ENCODE measurements at regions not wholly inside any gene's neighbourhood (a gene's known extent, or its start where the extent isn't known, plus 50 kb on each side); places are given as distances from the start of the nearest gene placed in this dataset.

- no peak for DNase-seq (ENCODE audit: low spot score)
Observed at GRCh38 chr4:128527946-128528576, 240.4 kb upstream of the PGRMC2 start.

GRCh38 chr4:128527351-128527750 lies 239.7 kb upstream of the PGRMC2 start:
- DNase-seq (ENCODE audit: low spot score) = no peak

DNA sequence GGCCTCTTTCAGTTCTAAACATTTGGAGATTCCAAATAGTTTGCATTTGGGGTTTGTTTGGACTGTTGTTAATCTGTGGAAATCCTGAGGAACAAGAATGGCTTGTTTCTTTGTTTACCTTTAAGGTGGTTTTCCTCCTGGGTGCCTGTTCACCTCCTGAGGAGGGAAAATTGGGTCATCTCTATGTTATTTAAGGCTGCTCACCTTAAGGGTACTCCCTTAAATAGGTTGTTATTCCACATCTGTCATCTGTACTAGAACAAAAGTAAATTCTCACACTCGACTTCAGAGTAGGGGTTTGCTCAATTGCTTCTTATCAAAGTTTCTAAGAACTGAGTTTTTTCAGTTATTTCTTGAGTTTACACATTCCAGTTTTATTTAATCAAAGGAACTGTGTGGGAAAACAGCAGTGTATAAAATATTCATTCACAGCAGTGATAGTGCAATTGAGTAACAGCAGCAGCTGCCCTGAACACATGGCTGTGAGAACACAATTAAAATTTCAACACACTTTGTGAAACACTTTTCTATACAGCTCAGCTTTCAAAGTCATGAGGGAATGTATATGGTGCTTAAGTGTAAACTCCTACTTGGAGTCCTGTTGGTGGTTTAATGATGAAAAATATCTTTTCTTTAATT lies 238.5 kb upstream of the PGRMC2 start:
- DNase-seq (ENCODE audit: low spot score) = no peak

GRCh38 chr4:128525387-128525786 lies 237.8 kb upstream of the PGRMC2 start:
- DNase-seq (ENCODE audit: low spot score) = no peak

- peak; percentile 37 for DNase-seq (ENCODE audit: low spot score)
Observed at GRCh38 chr4:128524311-128524710, 236.7 kb upstream of the PGRMC2 start.

GRCh38 chr4:128521648-128522111 lies 234.1 kb upstream of the PGRMC2 start:
- DNase-seq (ENCODE audit: low spot score) = no peak

DNA sequence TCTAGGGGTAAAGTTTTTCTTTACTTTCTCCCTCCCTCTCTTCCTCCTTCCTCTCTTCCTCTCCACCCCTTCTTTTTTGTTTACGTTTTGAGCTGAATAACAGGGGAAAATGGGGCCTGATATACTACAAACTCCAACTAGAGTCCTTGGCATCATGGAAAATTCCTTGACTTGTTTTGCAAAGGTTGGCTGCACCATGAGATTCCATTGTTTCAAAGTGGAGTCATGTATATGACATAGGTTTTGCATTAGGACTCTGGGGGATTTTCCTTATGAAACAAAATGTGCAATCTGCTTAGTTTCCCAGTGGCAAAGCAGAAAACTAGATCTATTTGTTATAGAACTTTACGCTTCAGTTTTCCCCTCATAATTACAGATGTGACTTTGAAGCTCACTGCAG lies 233.5 kb upstream of the PGRMC2 start:
- DNase-seq (ENCODE audit: low spot score) = no peak

- no peak for DNase-seq (ENCODE audit: low spot score)
Observed at GRCh38 chr4:128519163-128519830, 231.7 kb upstream of the PGRMC2 start.

DNA sequence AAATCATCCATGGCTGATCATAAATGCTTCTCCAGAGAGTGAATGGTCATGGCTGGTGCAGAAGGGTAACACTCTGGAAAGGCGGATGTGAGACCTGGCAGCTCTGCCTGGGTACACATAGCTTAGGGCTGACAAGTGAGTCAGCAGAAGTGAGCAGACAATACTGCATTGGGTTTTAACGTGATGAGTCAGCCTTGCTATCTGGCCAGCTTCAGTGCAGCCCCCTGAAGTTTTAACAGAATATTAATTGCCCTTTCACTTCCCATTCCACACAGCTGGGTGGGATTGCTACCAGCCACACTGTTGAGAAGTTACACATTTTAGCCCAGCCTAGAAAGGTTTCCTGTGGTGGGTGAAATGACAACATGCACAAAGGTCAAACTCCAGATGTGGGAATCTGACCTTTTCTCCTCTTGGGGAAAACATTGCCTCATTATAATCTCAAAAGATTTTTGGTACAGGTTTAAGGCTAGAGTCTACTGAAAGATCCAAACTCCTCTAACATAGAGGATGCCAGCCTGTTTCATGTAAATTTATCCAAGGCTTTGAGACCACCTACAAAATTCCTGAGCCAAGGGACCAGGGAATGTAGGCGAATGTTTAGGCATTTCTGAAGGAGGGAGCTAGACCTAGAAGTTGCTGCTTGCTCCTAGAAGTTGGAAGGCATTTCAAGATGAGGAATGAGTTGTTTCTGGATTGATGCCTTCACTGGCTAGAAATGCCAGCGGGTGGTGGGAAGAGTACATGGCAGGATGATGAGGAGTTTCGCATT lies 230.3 kb upstream of the PGRMC2 start:
- DNase-seq (ENCODE audit: low spot score) = peak; percentile 81

GRCh38 chr4:128517096-128517738 lies 229.6 kb upstream of the PGRMC2 start:
- no peak for DNase-seq (ENCODE audit: low spot score)

- DNase-seq (ENCODE audit: low spot score) = peak; percentile 30
Observed at GRCh38 chr4:128516301-128516969, 228.8 kb upstream of the PGRMC2 start.

GRCh38 chr4:128513664-128514484 lies 226.3 kb upstream of the PGRMC2 start:
- no peak for DNase-seq (ENCODE audit: low spot score)

DNA sequence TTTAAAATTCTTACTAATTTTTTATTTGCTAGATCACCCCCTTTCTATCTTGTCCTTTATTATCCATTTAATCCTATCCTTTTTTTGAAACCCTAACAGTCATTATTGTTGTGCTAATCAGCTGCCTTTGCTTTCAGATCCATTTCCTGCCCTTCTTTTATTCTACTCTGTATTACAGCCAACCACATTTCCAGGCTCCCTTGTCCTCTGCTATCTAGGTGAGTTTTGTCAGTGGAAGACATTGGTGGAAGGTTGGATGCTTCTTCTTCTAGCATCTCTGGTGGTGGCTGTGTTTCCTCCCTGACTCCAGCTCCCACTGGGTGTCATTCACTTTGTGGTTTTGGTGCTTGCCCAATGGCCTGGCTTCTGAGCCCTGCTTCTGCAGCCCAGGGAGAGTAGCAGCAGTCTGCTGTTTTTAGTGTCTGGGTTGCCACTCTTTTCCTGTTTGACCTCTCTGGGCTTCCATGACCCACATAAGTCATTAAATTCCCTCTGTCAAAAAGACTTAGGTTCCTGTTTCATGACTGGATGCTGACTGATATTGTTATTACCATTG lies 225.2 kb upstream of the PGRMC2 start:
- no peak for DNase-seq (ENCODE audit: low spot score)

GRCh38 chr4:128512161-128512560 lies 224.5 kb upstream of the PGRMC2 start:
- DNase-seq (ENCODE audit: low spot score) = no peak

DNA sequence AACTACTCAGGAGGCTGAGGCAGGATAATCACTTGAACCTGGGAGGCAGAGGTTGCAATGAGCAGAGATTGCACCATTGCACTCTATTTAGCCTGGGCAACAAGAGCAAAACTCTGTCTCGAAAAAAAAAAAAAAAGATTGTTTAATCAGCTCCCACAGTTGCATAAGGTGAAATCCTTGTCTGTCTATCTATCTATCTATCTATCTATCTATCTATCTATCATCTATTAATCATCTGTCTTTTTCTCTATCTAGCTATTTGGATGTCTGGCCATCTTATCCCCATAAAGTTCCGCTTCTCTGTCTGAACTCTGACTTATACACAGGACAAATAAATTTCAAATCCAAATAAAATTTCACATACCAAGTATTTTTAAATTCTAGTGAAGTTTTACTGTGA lies 223.2 kb upstream of the PGRMC2 start:
- no peak for DNase-seq (ENCODE audit: low spot score)

GRCh38 chr4:128502818-128503527 lies 215.4 kb upstream of the PGRMC2 start:
- DNase-seq (ENCODE audit: low spot score) = no peak

DNA sequence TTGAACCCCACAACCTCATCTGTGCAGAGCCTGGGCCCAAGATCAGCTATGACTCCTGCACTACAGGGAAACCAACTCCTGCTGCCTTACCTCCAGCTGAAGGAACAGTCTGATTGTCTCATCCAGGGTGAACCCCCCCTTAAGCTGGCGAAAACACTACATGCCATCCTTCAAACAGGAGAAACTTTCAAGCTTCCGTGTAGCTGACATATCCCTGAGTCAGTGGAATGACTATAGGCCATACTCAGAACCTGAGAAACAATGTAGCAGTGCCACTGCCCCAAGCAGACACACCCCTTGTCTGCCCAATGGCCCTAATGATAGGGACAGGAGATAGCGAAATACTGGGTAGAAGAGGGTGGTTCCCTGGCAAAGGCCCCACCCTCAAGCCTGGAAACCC lies 213.6 kb upstream of the PGRMC2 start:
- no peak for DNase-seq (ENCODE audit: low spot score)

GRCh38 chr4:128488055-128488705 lies 200.6 kb upstream of the PGRMC2 start:
- no peak for DNase-seq (ENCODE audit: low spot score)

GRCh38 chr4:128484896-128485295 lies 197.3 kb upstream of the PGRMC2 start:
- DNase-seq (ENCODE audit: low spot score) = no peak

Measured in AG08396 (cell line).